Neural cell (in vitro differentiated cells): ENCODE measurements at regions not wholly inside any gene's neighbourhood (a gene's known extent, or its start where the extent isn't known, plus 50 kb on each side); places are given as distances from the start of the nearest gene placed in this dataset.

Experiments
- H2AFZ ChIP-seq: fragments of 200-600, 300-800 bp; sonication (generic), shearing (Covaris generic); 2 replicates; pipeline ENCODE4 v1.6.0; 2014; ENCODE audit warnings: low read depth, mild to moderate bottlenecking, antibody characterized with exemption, low read length, moderate library complexity
- H3F3A ChIP-seq: fragments of 200-600 bp; shearing (Covaris generic); 2 replicates; pipeline ENCODE4 v1.6.1; 2016; ENCODE audit warnings: mild to moderate bottlenecking, moderate library complexity, mixed read lengths, antibody characterized with exemption, low read length; ENCODE audit not compliant: insufficient read depth, poor library complexity, severe bottlenecking
- H3K27ac ChIP-seq: fragments of 200-600, 300-800 bp; sonication (generic), shearing (Covaris generic); 2 replicates; pipeline ENCODE4 v1.5.1; 2014; ENCODE audit warnings: mild to moderate bottlenecking, low read length, moderate library complexity
- H3K27me3 ChIP-seq: fragments of 300-800, 200-600 bp; sonication (generic), shearing (Covaris generic); 2 replicates; pipeline ENCODE4 v1.6.0; 2014; ENCODE audit warnings: mild to moderate bottlenecking, low read depth, low read length, moderate library complexity; ENCODE audit not compliant: insufficient read depth
- H3K36me3 ChIP-seq: fragments of 300-800, 200-600 bp; sonication (generic), shearing (Covaris generic); 2 replicates; pipeline ENCODE4 v1.5.1; 2014; ENCODE audit warnings: mild to moderate bottlenecking, antibody characterized with exemption, low read length, moderate library complexity; ENCODE audit not compliant: insufficient read depth
- H3K4me2 ChIP-seq: fragments of 300-800, 200-600 bp; sonication (generic), shearing (Covaris generic); 2 replicates; pipeline ENCODE4 v1.6.0; 2014; ENCODE audit warnings: mild to moderate bottlenecking, low read length
- H3K4me3 ChIP-seq: fragments of 300-800, 200-600 bp; sonication (generic), shearing (Covaris generic); 2 replicates; pipeline ENCODE4 v1.5.1; 2014; ENCODE audit warnings: mild to moderate bottlenecking, low read length, moderate library complexity
- H3K79me2 ChIP-seq: fragments of 200-600 bp; shearing (Covaris generic); replicated peaks from 2 replicates; pipeline ENCODE4 v1.6.0; 2014; ENCODE audit warnings: mild to moderate bottlenecking, low read length, moderate library complexity; ENCODE audit not compliant: insufficient read depth
- H3K9ac ChIP-seq: fragments of 300-800, 200-600 bp; sonication (generic), shearing (Covaris generic); 2 replicates; pipeline ENCODE4 v1.6.1; 2016; ENCODE audit warnings: mild to moderate bottlenecking, low read length, mixed read lengths
- H3K9me2 ChIP-seq: fragments of 200-600 bp; shearing (Covaris generic); 2 replicates; pipeline ENCODE4 v1.6.1; 2016; ENCODE audit warnings: mild to moderate bottlenecking, low read length, mixed read lengths; ENCODE audit not compliant: insufficient read depth
- H3K9me3 ChIP-seq: fragments of 200-600, 300-800 bp; sonication (generic), shearing (Covaris generic); 2 replicates; pipeline ENCODE4 v1.6.1; 2016; ENCODE audit warnings: mild to moderate bottlenecking, mixed run types, low read length, moderate library complexity, mixed read lengths
- H4K20me1 ChIP-seq: fragments of 200-600 bp; shearing (Covaris generic); 2 replicates; pipeline ENCODE4 v1.6.1; 2016; ENCODE audit warnings: mild to moderate bottlenecking, mixed run types; ENCODE audit not compliant: insufficient read depth
- EP300 ChIP-seq: fragments of 450-650 bp; conservative IDR thresholded peaks from 2 replicates; pipeline ENCODE4 v1.6.1; 2014; ENCODE audit warnings: antibody characterized with exemption, mild to moderate bottlenecking, moderate library complexity; ENCODE audit not compliant: poor library complexity, severe bottlenecking
- EZH2 ChIP-seq: fragments of 200-600, 300-800 bp; shearing (Covaris generic), sonication (generic); IDR thresholded peaks from 2 replicates; pipeline ENCODE4 v1.6.1; 2014; ENCODE audit warnings: antibody characterized with exemption, low read length, borderline replicate concordance, mild to moderate bottlenecking; ENCODE audit not compliant: insufficient read depth, poor library complexity, severe bottlenecking
- MXI1 ChIP-seq: fragments of 450-650 bp; conservative IDR thresholded peaks from 2 replicates; pipeline ENCODE4 v1.6.1; 2014; ENCODE audit warnings: antibody characterized with exemption, mild to moderate bottlenecking; ENCODE audit not compliant: poor library complexity, severe bottlenecking
- POLR2AphosphoS5 ChIP-seq: IDR thresholded peaks from 2 replicates; pipeline ENCODE4 v1.6.1; 2012
- RAD21 ChIP-seq: fragments of 450-650 bp; conservative IDR thresholded peaks from 2 replicates; pipeline ENCODE4 v1.6.1; 2014; ENCODE audit warnings: antibody characterized with exemption, mild to moderate bottlenecking, moderate library complexity
- SMC3 ChIP-seq: fragments of 450-650 bp; conservative IDR thresholded peaks from 2 replicates; pipeline ENCODE4 v1.6.1; 2014; ENCODE audit warnings: antibody characterized with exemption, mild to moderate bottlenecking, moderate library complexity; ENCODE audit not compliant: poor library complexity
- TAF1 ChIP-seq: IDR thresholded peaks from 2 replicates; pipeline ENCODE4 v1.6.1; 2012; ENCODE audit warnings: low read depth
- TF ChIP-seq, protein P1 (sequence below): IDR thresholded peaks from 2 replicates; pipeline ENCODE4 v1.6.1; 2012; ENCODE audit warnings: borderline replicate concordance
- TF ChIP-seq, protein P2 (sequence below): fragments of 450-650 bp; IDR thresholded peaks from 2 replicates; pipeline ENCODE4 v1.5.1; 2014; ENCODE audit warnings: antibody characterized with exemption, mild to moderate bottlenecking, moderate library complexity; ENCODE audit not compliant: poor library complexity, severe bottlenecking

DNA sequence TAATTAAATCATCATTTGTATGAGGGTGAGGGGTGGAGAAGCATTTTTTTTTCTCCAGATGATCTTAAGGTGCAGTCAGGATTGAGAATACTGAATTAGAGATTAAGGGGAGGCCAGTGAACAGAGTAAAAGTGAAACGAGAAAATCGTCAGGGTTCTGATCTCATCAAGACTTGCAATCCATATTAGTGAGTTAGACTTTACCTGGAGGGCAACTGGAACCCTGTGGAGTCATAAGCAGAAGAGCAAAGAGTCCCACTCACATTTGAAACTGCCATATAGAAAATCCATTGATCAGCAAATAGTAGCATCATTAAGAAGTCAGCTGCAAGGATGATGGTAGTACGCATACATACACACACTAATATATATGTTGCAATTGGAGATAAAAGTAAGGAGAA lies 466.2 kb upstream of the PAPPA start:
- Histone ChIP-seq H3K9ac (no peak overlapping the region), H3F3A (no peaks in the 10 kb centered on the region), H3K27me3 (no peaks in the 10 kb centered on the region), H3K4me3 (no peak overlapping the region), H2AFZ (no peak overlapping the region), H3K27ac (no peak overlapping the region), H4K20me1 (no peaks in the 10 kb centered on the region), H3K9me3 (no peaks in the 10 kb centered on the region), H3K79me2 (no peaks in the 10 kb centered on the region), H3K36me3 (no peaks in the 10 kb centered on the region), H3K4me2 (no peak overlapping the region), H3K9me2 (no peaks in the 10 kb centered on the region)
- TF ChIP-seq RAD21 (no peak), MXI1 (no peak), EP300 (no peak), TAF1 (no peak), POLR2AphosphoS5 (no peak), SMC3 (no peak), EZH2 (no peak)
- TF ChIP-seq, protein P1, sequence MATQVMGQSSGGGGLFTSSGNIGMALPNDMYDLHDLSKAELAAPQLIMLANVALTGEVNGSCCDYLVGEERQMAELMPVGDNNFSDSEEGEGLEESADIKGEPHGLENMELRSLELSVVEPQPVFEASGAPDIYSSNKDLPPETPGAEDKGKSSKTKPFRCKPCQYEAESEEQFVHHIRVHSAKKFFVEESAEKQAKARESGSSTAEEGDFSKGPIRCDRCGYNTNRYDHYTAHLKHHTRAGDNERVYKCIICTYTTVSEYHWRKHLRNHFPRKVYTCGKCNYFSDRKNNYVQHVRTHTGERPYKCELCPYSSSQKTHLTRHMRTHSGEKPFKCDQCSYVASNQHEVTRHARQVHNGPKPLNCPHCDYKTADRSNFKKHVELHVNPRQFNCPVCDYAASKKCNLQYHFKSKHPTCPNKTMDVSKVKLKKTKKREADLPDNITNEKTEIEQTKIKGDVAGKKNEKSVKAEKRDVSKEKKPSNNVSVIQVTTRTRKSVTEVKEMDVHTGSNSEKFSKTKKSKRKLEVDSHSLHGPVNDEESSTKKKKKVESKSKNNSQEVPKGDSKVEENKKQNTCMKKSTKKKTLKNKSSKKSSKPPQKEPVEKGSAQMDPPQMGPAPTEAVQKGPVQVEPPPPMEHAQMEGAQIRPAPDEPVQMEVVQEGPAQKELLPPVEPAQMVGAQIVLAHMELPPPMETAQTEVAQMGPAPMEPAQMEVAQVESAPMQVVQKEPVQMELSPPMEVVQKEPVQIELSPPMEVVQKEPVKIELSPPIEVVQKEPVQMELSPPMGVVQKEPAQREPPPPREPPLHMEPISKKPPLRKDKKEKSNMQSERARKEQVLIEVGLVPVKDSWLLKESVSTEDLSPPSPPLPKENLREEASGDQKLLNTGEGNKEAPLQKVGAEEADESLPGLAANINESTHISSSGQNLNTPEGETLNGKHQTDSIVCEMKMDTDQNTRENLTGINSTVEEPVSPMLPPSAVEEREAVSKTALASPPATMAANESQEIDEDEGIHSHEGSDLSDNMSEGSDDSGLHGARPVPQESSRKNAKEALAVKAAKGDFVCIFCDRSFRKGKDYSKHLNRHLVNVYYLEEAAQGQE, result no peak
- TF ChIP-seq, protein P2, sequence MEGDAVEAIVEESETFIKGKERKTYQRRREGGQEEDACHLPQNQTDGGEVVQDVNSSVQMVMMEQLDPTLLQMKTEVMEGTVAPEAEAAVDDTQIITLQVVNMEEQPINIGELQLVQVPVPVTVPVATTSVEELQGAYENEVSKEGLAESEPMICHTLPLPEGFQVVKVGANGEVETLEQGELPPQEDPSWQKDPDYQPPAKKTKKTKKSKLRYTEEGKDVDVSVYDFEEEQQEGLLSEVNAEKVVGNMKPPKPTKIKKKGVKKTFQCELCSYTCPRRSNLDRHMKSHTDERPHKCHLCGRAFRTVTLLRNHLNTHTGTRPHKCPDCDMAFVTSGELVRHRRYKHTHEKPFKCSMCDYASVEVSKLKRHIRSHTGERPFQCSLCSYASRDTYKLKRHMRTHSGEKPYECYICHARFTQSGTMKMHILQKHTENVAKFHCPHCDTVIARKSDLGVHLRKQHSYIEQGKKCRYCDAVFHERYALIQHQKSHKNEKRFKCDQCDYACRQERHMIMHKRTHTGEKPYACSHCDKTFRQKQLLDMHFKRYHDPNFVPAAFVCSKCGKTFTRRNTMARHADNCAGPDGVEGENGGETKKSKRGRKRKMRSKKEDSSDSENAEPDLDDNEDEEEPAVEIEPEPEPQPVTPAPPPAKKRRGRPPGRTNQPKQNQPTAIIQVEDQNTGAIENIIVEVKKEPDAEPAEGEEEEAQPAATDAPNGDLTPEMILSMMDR, result no peak

DNA sequence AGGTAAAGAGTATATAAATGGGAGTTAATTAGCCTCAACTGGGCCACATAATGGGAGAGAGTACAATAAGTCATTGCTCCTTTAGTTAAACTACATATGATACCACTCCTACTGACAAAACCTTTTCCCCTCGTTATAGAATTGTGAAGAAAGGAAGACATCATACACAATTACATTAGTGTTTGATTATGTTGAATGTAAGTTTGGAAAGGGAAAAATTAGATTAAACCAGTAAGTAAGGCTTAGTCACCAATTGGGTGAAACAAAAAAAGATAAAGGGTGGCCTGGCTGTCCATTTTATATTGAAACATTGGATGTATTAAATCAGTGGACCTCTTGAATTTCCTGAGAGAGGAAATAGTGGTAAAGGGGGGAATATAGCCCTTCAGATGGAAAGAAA lies 464.3 kb upstream of the PAPPA start:
- no peaks in the 10 kb centered on the region for H3K9me3 ChIP-seq
- no peaks in the 10 kb centered on the region for H4K20me1 ChIP-seq
- no peak overlapping the region for H3K4me3 ChIP-seq
- H3K4me2 ChIP-seq, result no peak overlapping the region
- H3K9me2 ChIP-seq, result no peaks in the 10 kb centered on the region
- no peaks in the 10 kb centered on the region for H3K36me3 ChIP-seq
- no peak overlapping the region for H2AFZ ChIP-seq
- H3K79me2 ChIP-seq, result no peaks in the 10 kb centered on the region
- no peak for TF ChIP-seq EZH2
- TF ChIP-seq, protein P1, result no peak
- TF ChIP-seq MXI1, result no peak
- no peak for TF ChIP-seq SMC3
- TF ChIP-seq, protein P2, result no peak
- TF ChIP-seq POLR2AphosphoS5, result no peak
- TF ChIP-seq EP300, result no peak
- TF ChIP-seq TAF1, result no peak
- no peak overlapping the region for H3K27ac ChIP-seq
- H3K27me3 ChIP-seq, result no peaks in the 10 kb centered on the region
- H3F3A ChIP-seq, result no peaks in the 10 kb centered on the region
- H3K9ac ChIP-seq, result no peak overlapping the region
